ENCODE measurements at regions not wholly inside any gene's neighbourhood (a gene's known extent, or its start where the extent isn't known, plus 50 kb on each side); places are given as distances from the start of the nearest gene placed in this dataset.
"Not testable (repeated sequence)": the region's sequence is repeated elsewhere in the genome, so short reads cannot be mapped to it uniquely, and the experiment has no call there.

DNA sequence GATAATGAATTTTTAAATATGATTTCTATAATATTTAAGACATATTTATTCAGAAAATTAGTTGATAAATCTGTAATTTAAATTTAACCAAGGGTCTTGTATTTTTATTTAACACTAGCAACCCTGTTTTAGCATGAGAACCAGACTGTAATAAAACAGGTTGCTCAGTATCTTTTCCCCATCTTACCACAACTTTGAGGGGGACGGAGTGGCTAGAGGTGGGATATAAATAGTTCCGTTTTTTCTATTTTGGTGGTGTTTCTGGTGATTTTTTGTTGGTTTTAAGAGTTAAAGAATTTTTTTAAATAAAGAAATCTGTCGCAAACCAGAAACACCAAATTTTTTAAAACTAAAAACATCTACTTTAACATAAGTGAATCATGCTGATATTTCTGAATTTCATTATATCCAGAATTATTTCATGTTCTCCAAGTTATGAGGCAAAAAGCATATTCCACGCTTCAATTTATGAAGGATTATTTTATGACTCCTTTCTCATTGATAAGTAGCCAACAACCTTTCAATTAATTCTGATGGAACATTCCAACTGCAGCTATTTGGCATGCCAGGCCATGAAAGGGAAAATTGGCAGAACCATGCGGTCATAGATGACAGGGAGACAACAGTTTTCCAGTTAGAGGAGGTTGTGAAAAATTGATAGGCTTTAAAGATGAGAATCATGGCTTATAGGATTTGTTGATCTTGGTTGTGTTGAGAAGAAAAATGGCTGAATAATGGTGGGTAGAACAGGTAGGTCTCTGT is 151.9 kb upstream of the CARMIL1 start:
- DNase-seq, result no peak

DNA sequence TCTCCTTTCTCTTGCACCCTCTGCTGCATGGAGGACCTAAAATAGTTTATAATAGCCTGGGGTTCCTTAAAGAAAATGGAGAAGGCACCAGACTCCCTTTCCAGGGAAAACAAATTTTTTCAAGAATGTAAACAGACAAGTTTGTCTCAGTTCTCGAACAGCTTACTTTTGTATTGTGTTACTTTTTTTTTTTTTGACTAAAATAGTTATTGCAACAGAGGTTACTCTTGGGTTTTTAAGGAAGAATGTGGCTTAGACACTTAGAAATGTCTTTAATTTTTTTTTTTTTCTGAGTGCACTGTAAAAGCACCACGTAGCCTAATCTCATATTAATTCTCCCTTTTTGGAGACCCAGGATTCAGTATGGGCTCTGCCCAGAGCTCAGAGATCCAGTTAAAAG is 148.7 kb upstream of the CARMIL1 start:
- no peak for DNase-seq

DNA sequence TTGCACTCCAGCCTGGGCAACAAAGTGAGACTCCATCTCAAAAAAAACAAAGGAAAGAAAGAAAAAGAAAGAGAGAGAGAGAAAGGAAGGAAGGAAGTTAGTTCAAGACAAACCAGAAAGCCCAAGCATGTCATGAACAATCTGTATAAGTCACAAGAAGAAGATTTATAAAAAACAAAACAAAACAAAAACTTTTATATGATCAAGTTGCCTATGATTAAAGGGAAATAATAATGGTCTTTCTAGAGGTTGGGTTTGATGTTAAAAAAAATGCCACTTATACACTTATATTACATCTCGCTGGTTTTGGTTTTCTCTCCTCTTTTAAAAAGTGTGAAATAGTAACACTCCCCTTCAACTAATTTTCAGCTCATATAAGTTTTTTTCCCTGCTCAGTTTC is 146.2 kb upstream of the CARMIL1 start:
- no peak for DNase-seq

DNA sequence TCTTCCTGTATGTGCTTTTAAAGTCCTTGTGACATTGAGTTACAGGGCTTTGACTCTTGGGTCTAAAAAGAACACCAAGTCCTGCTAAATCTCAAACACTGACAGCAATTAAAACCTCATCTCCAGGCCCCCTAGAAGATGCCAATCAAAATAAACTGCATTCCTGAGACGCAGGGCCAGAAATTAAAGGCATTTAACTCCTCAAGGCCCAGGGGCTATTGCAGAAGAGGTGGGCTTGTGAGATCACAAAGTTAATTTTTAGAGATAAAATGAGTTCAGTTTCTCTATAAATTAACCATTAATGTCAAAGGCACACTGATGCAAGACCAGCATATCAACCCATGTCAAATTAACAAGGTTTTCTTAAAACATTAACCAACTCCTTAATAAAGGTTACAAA is 145.6 kb upstream of the CARMIL1 start:
- no peak for DNase-seq

DNA sequence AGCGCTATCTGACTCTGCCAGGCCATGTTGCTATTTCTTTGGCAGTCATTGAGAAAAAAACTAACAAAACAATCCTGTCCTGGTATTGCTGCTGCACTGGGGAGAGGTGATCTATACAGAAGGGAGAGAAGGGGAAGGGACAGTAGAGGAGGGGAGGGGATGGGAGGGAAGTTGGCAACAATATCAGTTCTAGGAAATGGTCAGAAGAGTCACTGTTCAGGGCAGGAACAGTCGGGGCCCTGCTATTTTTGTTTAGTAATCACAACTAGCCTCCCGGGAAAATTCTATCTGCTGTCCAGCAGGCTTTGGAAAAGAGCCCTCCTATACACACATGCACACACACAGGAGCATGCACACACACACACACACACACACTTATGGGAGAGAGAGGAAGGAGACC is 142.3 kb upstream of the CARMIL1 start:
- peak; percentile 14 to 27 for DNase-seq

DNA sequence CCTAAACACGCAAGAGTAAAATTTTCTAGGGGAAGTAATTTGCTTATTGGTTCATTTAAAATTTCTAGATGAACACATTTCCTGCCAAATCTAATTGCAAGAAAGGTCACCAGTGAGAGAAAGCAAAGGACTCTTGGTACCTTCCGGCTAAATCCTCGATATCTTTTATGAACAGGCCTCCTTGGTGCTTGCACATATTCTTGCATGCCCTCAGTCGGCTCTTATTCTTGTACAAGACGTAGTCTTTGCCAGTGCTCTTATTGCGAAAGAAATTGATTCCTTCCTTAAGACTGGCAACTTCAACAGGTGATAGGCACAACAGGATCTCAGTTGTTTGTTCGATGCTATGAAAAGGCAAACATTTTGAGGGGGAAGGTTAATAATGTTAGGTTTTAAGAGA is 141.7 kb upstream of the CARMIL1 start:
- peak in 1 of 2 experiments; percentile 20 for DNase-seq

DNA sequence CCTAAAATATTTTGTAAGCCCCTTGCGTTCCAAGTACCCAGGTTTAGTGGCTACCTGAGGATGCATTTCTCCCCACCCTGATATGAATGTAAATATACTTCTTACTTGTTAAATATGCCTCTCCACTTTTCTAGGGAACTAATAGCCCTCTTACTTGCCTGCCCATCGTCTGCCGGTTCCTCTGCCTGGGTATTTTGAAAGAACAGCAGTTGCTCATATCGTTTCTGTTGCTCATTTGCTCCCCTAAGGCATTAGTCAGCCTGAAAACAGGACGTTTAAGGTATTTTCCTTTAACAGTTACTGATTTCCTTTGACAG is 141.3 kb upstream of the CARMIL1 start:
- peak; percentile 53 to 65 for DNase-seq

DNA sequence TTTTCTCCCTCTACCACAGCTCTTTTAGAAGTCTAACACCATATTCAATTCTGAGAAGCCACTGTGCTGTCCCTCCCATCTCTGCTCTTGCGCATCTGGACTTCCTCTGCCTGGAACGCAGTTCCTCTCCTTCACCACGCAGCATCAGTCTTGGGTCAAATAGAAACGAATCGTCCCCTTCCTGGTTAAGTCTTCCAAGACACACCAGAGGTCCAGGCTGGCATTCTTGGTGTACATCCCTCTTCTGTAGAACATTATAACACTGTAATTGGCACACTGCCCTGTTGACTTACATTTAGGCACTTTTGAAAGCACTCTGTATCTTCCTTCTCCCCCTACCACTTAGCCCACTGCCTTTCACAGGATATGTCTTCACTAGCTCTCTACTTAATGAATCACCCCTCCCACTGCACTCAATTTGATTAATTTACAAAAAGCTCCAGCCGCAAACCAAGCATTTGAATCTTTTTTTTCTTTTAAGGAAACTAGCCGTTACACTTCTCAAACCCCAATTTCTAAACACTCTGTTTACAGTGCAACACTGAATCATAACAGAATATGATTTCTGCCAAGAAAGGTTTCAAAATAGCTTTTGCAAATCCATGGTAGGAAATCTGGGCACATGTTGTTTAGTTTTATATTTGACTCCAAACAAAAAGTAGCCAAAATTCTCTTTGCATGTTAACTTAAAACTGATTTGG is 140.8 kb upstream of the CARMIL1 start:
- peak; percentile 67 to 75 for DNase-seq

DNA sequence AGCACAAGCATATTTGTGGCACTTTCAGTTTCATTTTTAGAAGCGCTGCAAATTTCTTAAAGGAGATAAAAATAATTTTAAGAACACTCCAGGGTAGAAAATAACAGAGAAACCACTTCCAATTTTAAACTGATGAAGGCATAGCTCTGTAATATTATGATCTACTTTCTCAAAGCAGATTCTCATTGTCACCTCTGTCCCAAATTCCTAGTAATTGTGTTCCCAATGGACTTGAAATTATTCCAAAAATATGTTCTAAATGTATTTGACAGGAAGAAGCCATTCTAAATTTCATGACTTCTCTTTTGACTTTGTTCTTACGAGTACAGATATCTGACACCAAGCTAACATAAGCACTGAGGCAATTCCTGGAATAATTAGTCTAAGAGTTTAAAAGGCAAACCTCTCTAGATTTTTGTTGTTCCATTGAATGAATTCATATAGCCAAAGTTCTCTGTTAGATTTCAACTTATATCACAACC is 140.2 kb upstream of the CARMIL1 start:
- no peak for DNase-seq

DNA sequence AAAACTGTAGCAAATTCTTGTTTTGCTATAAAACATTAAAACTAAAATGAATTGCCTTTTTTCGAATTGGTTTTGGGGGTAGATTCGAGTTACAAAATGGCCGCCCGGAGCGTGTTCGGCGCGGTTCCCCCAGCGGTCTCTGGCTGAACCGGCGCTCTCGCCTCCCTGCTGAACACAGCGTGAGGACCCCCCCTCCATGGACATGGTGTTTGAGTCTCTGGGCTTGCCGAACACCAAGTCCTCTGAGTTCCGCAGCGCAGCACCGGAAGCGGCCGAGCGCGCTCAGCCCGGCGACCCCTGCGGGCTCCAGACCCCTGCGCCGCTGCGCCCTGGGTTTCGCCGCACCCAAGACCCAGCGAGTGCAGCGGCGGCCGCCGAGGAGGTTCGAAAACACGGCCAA is 139.6 kb upstream of the CARMIL1 start:
- DNase-seq, result not testable (repeated sequence)

DNA sequence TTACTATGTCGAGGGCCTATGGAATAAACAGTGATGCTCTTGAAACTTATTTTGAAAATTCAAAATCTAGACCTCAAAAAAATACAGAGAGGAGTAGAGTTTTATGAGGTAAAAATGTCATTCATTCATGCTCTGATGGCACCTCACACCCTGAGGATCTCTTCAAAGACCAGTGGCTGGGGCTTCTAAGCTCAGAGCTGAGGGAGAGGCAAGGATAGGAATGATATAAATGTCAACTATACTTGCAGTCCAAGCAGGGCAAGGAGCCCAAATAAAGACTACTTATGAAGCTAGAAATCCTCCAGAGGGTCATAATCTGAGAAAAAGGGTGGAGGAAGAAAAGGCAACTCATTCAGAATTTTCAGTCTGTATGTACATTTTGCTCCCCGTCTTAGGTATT is 136.7 kb upstream of the CARMIL1 start:
- no peak for DNase-seq

DNA sequence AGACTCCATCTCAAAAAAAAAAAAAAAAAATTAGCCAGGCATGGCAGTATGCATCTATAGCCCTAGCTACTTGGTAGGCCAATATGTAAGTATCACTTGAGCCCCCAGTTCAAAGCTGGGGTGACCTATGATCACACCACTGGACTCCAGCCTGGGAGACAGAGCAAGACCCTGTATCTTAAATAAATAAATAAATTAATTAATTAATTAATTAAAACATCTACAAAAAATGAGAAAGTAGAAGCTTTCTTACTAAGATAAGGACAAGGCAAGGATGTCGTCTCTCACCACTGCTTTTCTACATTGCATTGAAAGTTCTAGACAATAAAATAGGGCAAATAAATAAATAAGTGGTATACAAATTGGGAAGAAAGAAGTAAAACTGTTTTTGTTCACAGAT is 134.3 kb upstream of the CARMIL1 start:
- no peak for DNase-seq

DNA sequence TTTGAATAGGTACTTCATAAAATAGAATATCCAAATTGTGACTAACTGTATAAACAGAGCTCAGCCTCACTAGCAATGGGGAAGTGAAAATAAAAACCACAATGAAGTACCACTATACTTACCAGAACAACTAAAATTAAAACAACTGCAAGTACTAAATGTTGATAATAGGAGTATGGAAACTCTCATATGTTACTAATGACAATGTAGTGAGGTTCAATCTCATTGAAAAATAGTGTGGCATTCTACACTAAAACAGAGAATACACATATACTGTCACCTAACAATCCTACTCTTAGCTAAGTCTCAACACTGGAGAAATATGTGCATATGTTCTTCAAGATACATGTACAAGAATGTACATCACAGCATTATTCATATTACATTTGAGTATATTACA is 132.0 kb upstream of the CARMIL1 start:
- no peak for DNase-seq

DNA sequence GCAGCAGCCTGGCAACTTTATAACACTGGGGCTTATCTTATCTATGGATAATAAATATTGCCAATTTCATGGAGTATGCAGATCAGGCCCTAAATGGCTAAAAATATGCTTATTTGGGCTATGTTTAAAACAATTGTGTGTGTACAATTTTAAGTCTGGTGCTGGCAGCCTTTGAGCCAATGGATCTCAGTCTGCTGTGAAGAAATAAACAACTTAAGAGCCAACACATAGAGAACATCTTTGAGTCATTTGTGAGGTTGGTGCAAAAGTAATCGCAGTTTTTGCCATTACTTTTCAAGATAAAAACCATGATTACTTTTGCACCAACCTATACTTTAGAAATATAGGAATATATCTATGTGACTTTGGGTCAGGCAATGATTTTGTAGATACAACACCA is 129.1 kb upstream of the CARMIL1 start:
- DNase-seq, result no peak

DNA sequence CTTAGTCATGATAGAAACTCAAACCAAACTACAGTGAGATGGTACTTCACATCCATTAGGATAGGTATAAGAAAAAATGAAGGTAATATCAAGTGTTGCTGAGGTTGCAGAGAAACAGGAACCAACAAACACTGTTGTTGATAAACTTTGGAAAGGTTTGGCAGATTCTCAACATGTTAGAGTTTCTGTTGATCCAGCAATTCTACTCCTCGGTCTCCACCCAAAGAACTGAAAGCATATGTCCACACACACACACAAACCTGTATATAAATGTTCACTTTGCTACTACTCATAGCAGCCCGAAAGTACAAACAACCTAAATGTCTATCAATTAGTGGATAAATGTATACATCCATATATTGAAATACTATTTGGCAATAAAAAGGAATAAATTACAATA is 128.3 kb upstream of the CARMIL1 start:
- DNase-seq, result no peak

DNA sequence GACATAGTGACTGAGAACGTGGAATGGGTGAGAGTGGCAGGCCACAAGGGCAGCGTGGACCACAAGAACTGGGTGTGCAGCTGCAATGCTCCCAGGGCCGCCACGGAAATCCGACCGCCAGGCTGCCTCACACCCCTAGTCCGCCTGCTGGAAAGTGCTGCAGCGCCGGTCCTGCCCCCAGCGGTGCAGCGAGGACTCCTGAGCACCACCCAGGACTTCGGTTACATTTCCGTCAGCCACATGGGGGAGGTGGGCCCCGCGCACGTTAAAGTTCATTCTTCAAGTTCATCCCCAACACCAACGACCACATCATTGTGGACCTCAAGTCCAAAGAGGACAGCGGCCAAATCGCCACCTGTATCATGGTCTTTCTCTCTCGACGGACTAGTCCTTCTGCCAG is 126.1 kb upstream of the CARMIL1 start:
- no peak for DNase-seq

DNA sequence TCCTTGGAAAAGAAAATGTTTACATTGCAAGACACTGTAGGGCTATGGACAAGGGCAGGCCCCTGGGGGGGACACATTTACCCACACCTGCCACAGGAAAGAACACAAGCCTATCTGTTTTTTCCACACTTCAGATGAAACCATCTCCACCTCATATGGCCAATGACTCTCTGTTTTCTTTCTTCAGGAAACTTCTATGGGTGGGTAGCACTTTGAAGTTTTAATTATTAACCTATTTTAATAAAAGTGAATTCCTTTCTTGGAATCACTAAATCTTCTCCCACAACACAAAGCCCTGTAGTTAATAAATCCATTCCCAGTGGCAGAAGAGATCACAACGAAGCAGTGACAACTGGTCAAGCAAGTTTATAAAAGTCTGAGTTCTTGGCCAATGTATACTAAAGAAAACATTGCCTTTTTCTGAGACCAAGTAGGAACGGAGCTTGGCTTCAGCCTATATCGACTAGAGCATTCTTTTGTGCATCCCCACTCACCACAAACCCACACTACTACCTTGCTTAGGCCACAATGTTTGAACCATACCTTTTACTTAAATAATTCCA is 125.1 kb upstream of the CARMIL1 start:
- DNase-seq, result no peak

DNA sequence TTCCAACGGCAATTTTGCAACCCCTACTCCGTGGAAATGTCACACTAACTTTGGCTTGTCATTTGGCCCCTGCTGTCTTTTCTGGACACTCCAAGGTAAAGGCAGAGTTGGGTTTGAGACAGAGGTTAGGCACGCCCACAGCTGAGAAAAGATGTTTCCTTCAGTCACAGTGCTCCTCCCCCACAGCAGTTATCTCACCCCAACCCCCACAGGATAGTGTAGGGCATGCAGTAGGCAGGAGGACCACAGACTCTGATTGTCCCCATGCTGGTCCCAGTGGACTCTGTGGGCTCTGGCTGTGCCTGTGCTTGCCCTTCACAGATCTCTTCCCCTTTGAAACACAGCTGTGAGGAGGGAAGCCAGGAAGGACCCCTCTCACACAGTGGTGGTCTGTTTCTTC is 124.0 kb upstream of the CARMIL1 start:
- no peak for DNase-seq

DNA sequence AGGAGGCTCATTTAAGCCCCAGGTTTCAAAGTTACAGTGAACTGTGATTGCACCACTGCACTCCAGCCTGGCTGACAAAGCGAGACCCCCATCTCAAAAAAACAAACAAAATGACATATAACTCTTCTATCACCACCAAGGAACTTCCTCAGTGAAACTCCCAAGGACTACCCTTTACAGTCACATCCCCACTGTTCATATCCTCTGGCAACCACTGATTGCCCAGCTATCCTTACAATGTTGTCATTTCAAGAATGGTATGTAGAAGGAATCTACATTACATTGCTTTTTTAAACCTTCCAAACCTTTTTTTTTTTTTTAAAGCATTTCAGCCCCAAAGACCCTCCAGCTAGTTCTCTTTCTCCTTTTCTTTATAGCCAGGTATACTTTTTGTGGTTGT is 123.1 kb upstream of the CARMIL1 start:
- no peak for DNase-seq

DNA sequence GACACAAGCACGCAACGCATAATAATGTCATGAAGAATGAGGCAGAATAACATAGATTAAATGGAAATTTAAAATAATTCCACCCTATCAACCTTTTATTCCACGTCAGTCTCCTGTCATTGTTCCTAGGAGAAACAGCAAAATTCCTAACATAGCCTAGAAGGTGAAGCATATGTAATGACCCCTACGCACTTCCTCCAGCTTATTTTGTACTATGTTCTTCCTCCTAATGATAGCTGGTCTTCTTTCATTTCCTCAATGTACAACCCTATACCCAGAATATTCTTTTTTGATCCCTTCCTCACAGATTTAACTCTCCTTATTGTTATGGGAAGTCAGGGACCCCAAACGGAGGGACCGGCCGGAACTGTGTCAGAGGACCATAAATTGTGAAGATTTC is 122.0 kb upstream of the CARMIL1 start:
- DNase-seq, result no peak

DNA sequence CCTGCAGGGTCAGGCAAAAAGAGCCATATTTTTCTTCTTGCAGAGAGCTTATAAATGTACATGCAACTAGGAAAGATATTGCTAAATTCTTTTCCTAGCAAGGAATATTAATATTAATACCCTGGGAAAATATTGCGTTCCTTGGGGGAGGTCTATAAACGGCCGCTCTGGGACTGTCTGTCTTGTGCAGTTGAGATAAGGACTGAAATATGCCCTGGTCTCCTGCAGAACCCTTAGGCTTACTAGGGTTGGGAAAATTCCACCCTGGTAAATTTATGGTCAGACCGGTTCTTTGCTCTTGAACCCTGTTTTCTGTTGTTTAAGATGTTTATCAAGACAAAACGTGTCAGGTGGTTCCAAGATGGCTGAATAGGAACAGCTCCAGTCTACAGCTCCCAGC is 121.3 kb upstream of the CARMIL1 start:
- no peak for DNase-seq

DNA sequence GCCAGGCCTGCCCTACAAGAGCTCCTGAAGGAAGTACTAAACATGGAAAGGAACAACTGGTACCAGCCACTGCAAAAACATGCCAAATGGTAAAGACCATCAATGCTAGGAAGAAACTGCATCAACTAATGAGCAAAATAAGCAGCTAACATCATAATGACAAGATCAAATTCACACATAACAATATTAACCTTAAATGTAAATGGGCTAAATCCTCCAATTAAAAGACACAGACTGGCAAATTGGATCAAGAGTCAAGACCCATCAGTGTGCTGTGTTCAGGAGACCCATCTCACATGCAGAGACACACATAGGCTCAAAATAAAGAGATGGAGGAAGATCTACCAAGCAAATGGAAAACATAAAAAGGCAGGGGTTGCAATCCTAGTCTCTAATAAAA is 119.0 kb upstream of the CARMIL1 start:
- not testable (repeated sequence) for DNase-seq

DNA sequence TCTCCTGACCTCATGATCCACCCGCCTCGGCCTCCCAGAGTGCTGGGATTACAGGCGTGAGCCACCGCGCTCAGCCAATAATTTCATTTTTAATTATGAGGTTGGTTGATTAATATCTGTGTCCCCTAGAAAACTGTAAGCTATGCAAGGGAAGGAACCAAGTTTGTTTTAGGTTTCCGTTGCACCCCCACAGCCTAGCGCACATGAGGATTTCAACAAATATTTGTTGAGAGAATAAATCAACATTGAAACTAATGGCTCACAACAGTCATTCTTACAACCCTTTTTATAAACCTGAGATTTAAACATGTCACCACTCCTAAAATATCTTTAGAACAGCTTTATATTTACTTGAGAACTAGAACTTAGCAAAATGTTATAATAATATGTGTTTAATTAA is 114.0 kb upstream of the CARMIL1 start:
- no peak for DNase-seq

DNA sequence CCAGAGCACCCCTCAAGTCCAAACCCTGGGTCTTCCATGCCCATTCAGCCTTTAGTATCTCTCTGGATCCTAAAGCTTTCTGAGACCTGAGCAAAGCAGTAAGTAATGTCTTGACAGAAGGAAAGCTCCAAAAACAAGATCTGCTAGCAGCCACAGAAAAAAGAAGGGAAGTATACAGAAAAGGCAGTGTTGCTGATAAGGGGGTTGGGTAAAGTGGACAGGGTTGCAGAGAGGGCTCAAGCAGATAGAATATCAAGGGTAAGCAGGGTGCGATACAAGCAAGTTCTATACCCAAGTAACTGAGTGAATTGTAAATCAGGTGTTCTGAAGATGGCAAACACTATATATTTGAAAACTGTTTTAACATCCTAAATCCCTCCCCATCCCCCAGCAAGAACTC is 113.4 kb upstream of the CARMIL1 start:
- no peak for DNase-seq
